Panc1 (cell line): ENCODE measurements at regions not wholly inside any gene's neighbourhood (a gene's known extent, or its start where the extent isn't known, plus 50 kb on each side); places are given as distances from the start of the nearest gene placed in this dataset.

Experiments used
- ATAC-seq: fragments of 200-7000 bp; cut with Tn5 transposase; 2 replicates; pipeline ENCODE4 v1.9.1; 2020; ENCODE audit warnings: mild to moderate bottlenecking, moderate library complexity
- BruUV-seq: library from RNA; stranded (reverse); fragments of 400-500 nt; replicated peaks from 2 replicates; lab custom pipeline; 2021; lab: Mats Ljungman, UMichigan
- CTCF ChIA-PET: fragments of 300-600 bp; sonication (Branson Sonifier 250); formaldehyde crosslinking; loops from one replicate; lab custom pipeline; 2022; ENCODE audit warnings: antibody characterized with exemption; lab: Charles Lee
- POLR2A ChIA-PET: fragments of 300-600 bp; sonication (Branson Sonifier 250); formaldehyde crosslinking; loops from one replicate; lab custom pipeline; 2022; ENCODE audit warnings: antibody characterized with exemption; lab: Charles Lee
- DNase-seq: peaks from one replicate; pipeline ENCODE4 v3.0.0-alpha.2; 2010; ENCODE audit warnings: low read depth, low spot score
- H3K27ac ChIP-seq: 2 replicates; pipeline ENCODE4 v1.5.1; 2011; ENCODE audit warnings: mild to moderate bottlenecking, low read length, inconsistent platforms
- H3K27me3 ChIP-seq: fragments of 200-500 bp; sonication (Bioruptor generic); 2 replicates; pipeline ENCODE4 v1.6.0; 2014; ENCODE audit warnings: low read length, inconsistent platforms; ENCODE audit not compliant: control insufficient read depth, insufficient read depth
- H3K36me3 ChIP-seq: fragments of 200-500 bp; sonication (Bioruptor generic); 2 replicates; pipeline ENCODE4 v1.5.1; 2014; ENCODE audit warnings: inconsistent platforms, mild to moderate bottlenecking, low read length, moderate library complexity; ENCODE audit not compliant: control insufficient read depth, insufficient read depth
- H3K4me1 ChIP-seq: 2 replicates; pipeline ENCODE4 v1.5.1; 2011; ENCODE audit warnings: inconsistent platforms, mild to moderate bottlenecking, low read length, moderate library complexity; ENCODE audit not compliant: control insufficient read depth, insufficient read depth
- H3K4me3 ChIP-seq, 2 experiments: 2 replicates each; pipeline ENCODE4 v1.5.1; 2011 to 2012; ENCODE audit warnings: low read depth in 2 of 2, low read length in 2 of 2, mild to moderate bottlenecking in 2 of 2, inconsistent platforms in 1 of 2, moderate library complexity in 1 of 2
- H3K9me3 ChIP-seq: fragments of 200-500 bp; sonication (Bioruptor generic); 2 replicates; pipeline ENCODE4 v1.5.1; 2014; ENCODE audit warnings: low read depth, mild to moderate bottlenecking, inconsistent platforms, low read length, moderate library complexity; ENCODE audit not compliant: control insufficient read depth, insufficient read depth
- CTCF ChIP-seq: fragments of 450-650 bp; IDR thresholded peaks from 2 replicates; pipeline ENCODE4 v1.5.1; 2017; ENCODE audit warnings: mild to moderate bottlenecking
- POLR2AphosphoS5 ChIP-seq: IDR thresholded peaks from 2 replicates; pipeline ENCODE4 v1.6.1; 2012; ENCODE audit warnings: mild to moderate bottlenecking, low read depth, low read length, moderate library complexity
- REST ChIP-seq, 2 experiments: IDR thresholded peaks; 2 replicates each; pipeline ENCODE4 v1.6.1; 2011 to 2012; ENCODE audit warnings: low read depth in 2 of 2, control low read depth in 1 of 2, low read length in 1 of 2, mild to moderate bottlenecking in 1 of 2, moderate library complexity in 1 of 2; ENCODE audit not compliant: insufficient read depth in 1 of 2
- SIN3A ChIP-seq: IDR thresholded peaks from 2 replicates; pipeline ENCODE4 v1.6.1; 2012; ENCODE audit warnings: low read depth, mild to moderate bottlenecking, low read length, moderate library complexity, borderline replicate concordance; ENCODE audit not compliant: insufficient read depth
- TCF7L2 ChIP-seq: IDR thresholded peaks from 2 replicates; pipeline ENCODE4 v1.6.1; 2011; ENCODE audit warnings: mild to moderate bottlenecking, low read depth, low read length, inconsistent platforms
- in situ Hi-C: cut with HindIII; loops from 2 replicates; pipeline ENCODE4 v1.10.0; 2016; ENCODE audit warnings: low sequenced_read_pairs, low pct_unique_long_range_greater_than_20kb
- intact Hi-C: fragments of 100-400 bp; cut with micrococcal nuclease; formaldehyde crosslinking; loops from one replicate; pipeline ENCODE4 v1.10.0; 2022; ENCODE audit not compliant: unreplicated experiment

- DNase-seq (no peak), ATAC-seq (no peak)
- ChIA-PET POLR2A (interaction anchor here (0.5 kb wide), 1 partner anchor 213 kb away, joined by 3 read pairs; no protein-coding TSS in a partner anchor), CTCF (no interaction called here)
- no peaks in the 10 kb centered on the region for H3K4me1 ChIP-seq
- no peak overlapping the region for H3K4me3 ChIP-seq
- H3K9me3 ChIP-seq, result no peaks in the 10 kb centered on the region
- intact Hi-C loops (loop anchor here (10.0 kb wide), 1 partner anchor 142 kb away; no protein-coding TSS in a partner anchor), in situ Hi-C loops (no loop called here)
- no peaks in the 10 kb centered on the region for H3K27me3 ChIP-seq
- no peak overlapping the region for H3K27ac ChIP-seq
- TF ChIP-seq REST (IDR thresholded peaks at IDR 0.05; ENCODE audit: insufficient read depth in 1 of 2, low read depth in 2 of 2, low read length in 1 of 2) (no peak), SIN3A (no peak), CTCF (no peak), TCF7L2 (no peak), POLR2AphosphoS5 (no peak)
- BruUV-seq, result no TSS peak
- H3K36me3 ChIP-seq, result no peaks in the 10 kb centered on the region
These were observed 70.3 kb upstream of the JAK1 start for GRCh38 chr1:65036570-65037051.

- in situ Hi-C loops (no loop called here), intact Hi-C loops (loop anchor here (10.0 kb wide), 1 partner anchor 144 kb away; no protein-coding TSS in a partner anchor)
- no peaks in the 10 kb centered on the region for H3K4me1 ChIP-seq
- H3K36me3 ChIP-seq, result no peaks in the 10 kb centered on the region
- POLR2A ChIA-PET, result no interaction called here
- no peaks in the 10 kb centered on the region for H3K9me3 ChIP-seq
- no peak overlapping the region for H3K4me3 ChIP-seq
- no peak for DNase-seq
- H3K27me3 ChIP-seq, result no peaks in the 10 kb centered on the region; the same call in 1 of the 2 replicates
- BruUV-seq, result no TSS peak
- TF ChIP-seq POLR2AphosphoS5 (no peak), CTCF (no peak), REST (IDR thresholded peaks at IDR 0.05; ENCODE audit: insufficient read depth in 1 of 2, low read depth in 2 of 2, low read length in 1 of 2) (no peak)
- CTCF ChIA-PET, result no interaction called here
- no peak for ATAC-seq
- H3K27ac ChIP-seq, result no peak overlapping the region
These were observed 72.7 kb upstream of the JAK1 start for GRCh38 chr1:65039066-65039465.
